ENCODE measurements at regions not wholly inside any gene's neighbourhood (a gene's known extent, or its start where the extent isn't known, plus 50 kb on each side); places are given as distances from the start of the nearest gene placed in this dataset.
"Not testable (repeated sequence)": the region's sequence is repeated elsewhere in the genome, so short reads cannot be mapped to it uniquely, and the experiment has no call there.

- TF ChIP-seq CTCF (IDR thresholded peaks at IDR 0.05) (no peak), POLR2AphosphoS5 (IDR thresholded peaks at IDR 0.05) (no peak), POLR2A (IDR thresholded peaks at IDR 0.05) (no peak)
- no peaks in the 10 kb centered on the region for H3K36me3 ChIP-seq
- H3K27ac ChIP-seq = no peak overlapping the region
- H3K4me3 ChIP-seq = no peak overlapping the region
- peaks cover 7 to 30% of the 10 kb centered on the region in 2 donors for H3K9me3 ChIP-seq
- DNase-seq (ENCODE audit: low spot score in 2 of 2) = no peak
- intact Hi-C loops (cut with DNase I; ENCODE audit: low total_unique reads) = loop anchor here (1.0 kb wide), 1 partner anchor 21 kb away; no protein-coding TSS in a partner anchor
- H3K4me1 ChIP-seq = no peaks in the 10 kb centered on the region
- H3K27me3 ChIP-seq = no peaks in the 10 kb centered on the region
Measured at GRCh38 chr20:43337036-43337435, 120.7 kb upstream of the SRSF6 start.

GRCh38 chr20:43334080-43334479 is 123.6 kb upstream of the SRSF6 start:
- H3K27ac ChIP-seq = no peak overlapping the region
- no peaks in the 10 kb centered on the region for H3K36me3 ChIP-seq
- H3K4me3 ChIP-seq = no peak overlapping the region
- H3K9me3 ChIP-seq = peaks cover 7 to 30% of the 10 kb centered on the region in 2 donors
- no peaks in the 10 kb centered on the region for H3K4me1 ChIP-seq
- no peak for DNase-seq (ENCODE audit: low spot score in 2 of 2)
- no peak for TF ChIP-seq POLR2A (IDR thresholded peaks at IDR 0.05)
- no peak for TF ChIP-seq CTCF (IDR thresholded peaks at IDR 0.05)
- intact Hi-C loops (cut with DNase I; ENCODE audit: low total_unique reads) = no loop called here
- H3K27me3 ChIP-seq = no peaks in the 10 kb centered on the region

- intact Hi-C loops (cut with DNase I; ENCODE audit: low total_unique reads) = no loop called here
- H3K27me3 ChIP-seq = no peaks in the 10 kb centered on the region
- H3K36me3 ChIP-seq = no peaks in the 10 kb centered on the region
- H3K27ac ChIP-seq = no peak overlapping the region
- no peak for TF ChIP-seq POLR2AphosphoS5 (IDR thresholded peaks at IDR 0.05)
- no peak for TF ChIP-seq CTCF (IDR thresholded peaks at IDR 0.05)
- no peak for TF ChIP-seq POLR2A (IDR thresholded peaks at IDR 0.05)
- no peak for DNase-seq (ENCODE audit: low spot score in 2 of 2)
- no peaks in the 10 kb centered on the region for H3K4me1 ChIP-seq
- no peak overlapping the region for H3K4me3 ChIP-seq
- H3K9me3 ChIP-seq = peaks cover 7 to 34% of the 10 kb centered on the region in 2 donors
Measured at GRCh38 chr20:43331906-43332305, 125.8 kb upstream of the SRSF6 start.

GRCh38 chr20:43328697-43329096 is 129.0 kb upstream of the SRSF6 start:
- Histone ChIP-seq H3K9me3 (peaks cover 0 to 16% of the 10 kb centered on the region in 2 donors), H3K4me3 (no peak overlapping the region), H3K27ac (no peak overlapping the region), H3K4me1 (no peaks in the 10 kb centered on the region), H3K36me3 (no peaks in the 10 kb centered on the region), H3K27me3 (no peaks in the 10 kb centered on the region)
- TF ChIP-seq POLR2AphosphoS5 (IDR thresholded peaks at IDR 0.05) (no peak), POLR2A (IDR thresholded peaks at IDR 0.05) (no peak), CTCF (IDR thresholded peaks at IDR 0.05) (no peak)
- no peak for DNase-seq (ENCODE audit: low spot score in 2 of 2)
- intact Hi-C loops (cut with DNase I; ENCODE audit: low total_unique reads) = no loop called here

- H3K27ac ChIP-seq; intact Hi-C loops (cut with DNase I; ENCODE audit: low total_unique reads); H3K4me1 ChIP-seq; H3K27me3 ChIP-seq; H3K9me3 ChIP-seq; H3K4me3 ChIP-seq; DNase-seq (ENCODE audit: low spot score in 2 of 2); H3K36me3 ChIP-seq: not testable (repeated sequence)
Measured at GRCh38 chr20:43327234-43327633, 130.5 kb upstream of the SRSF6 start.

GRCh38 chr20:43325926-43326325 is 131.8 kb upstream of the SRSF6 start:
- no peaks in the 10 kb centered on the region for H3K36me3 ChIP-seq
- peaks cover 0 to 4% of the 10 kb centered on the region in 2 donors for H3K27me3 ChIP-seq
- DNase-seq (ENCODE audit: low spot score in 2 of 2) = no peak
- H3K9me3 ChIP-seq = peaks cover 0 to 7% of the 10 kb centered on the region in 2 donors
- TF ChIP-seq POLR2A (IDR thresholded peaks at IDR 0.05) (no peak), POLR2AphosphoS5 (IDR thresholded peaks at IDR 0.05) (no peak), CTCF (IDR thresholded peaks at IDR 0.05) (no peak)
- no peaks in the 10 kb centered on the region for H3K4me1 ChIP-seq
- intact Hi-C loops (cut with DNase I; ENCODE audit: low total_unique reads) = no loop called here
- no peak overlapping the region for H3K4me3 ChIP-seq
- H3K27ac ChIP-seq = no peak overlapping the region
